Keratinocyte (primary cell): ENCODE measurements at regions not wholly inside any gene's neighbourhood (a gene's known extent, or its start where the extent isn't known, plus 50 kb on each side); places are given as distances from the start of the nearest gene placed in this dataset.
"Not testable (repeated sequence)": the region's sequence is repeated elsewhere in the genome, so short reads cannot be mapped to it uniquely, and the experiment has no call there.

Experiments used
- DNase-seq: peaks from one replicate; pipeline ENCODE4 v3.0.0-alpha.2; 2011; ENCODE audit warnings: low read depth, missing footprints, low spot score
- FAIRE-seq: peaks from 2 replicates; lab custom pipeline; 2011; peaks lifted over from hg19 to GRCh38; lab: Jason Lieb, UNC
- H2AFZ ChIP-seq: 2 replicates; pipeline ENCODE4 v1.6.0; 2012; ENCODE audit warnings: low read length, control low read depth, inconsistent platforms; ENCODE audit not compliant: control insufficient read depth
- H3K27ac ChIP-seq: 2 replicates; pipeline ENCODE4 v1.5.1; 2011; ENCODE audit warnings: low read length; ENCODE audit not compliant: control insufficient read depth, insufficient read depth
- H3K27me3 ChIP-seq: 3 replicates; pipeline ENCODE4 v1.6.0; 2011; ENCODE audit warnings: low read length; ENCODE audit not compliant: control insufficient read depth, insufficient read depth; ENCODE audit errors: extremely low read depth
- H3K36me3 ChIP-seq, 2 experiments: 2 replicates in 1 of 2; 3 replicates in 1 of 2; pipeline ENCODE4 v1.5.1; 2011; ENCODE audit warnings: low read length in 2 of 2, mild to moderate bottlenecking in 1 of 2; ENCODE audit not compliant: control insufficient read depth in 2 of 2, insufficient read depth in 2 of 2; ENCODE audit errors: extremely low read depth in 1 of 2
- H3K4me1 ChIP-seq: 3 replicates; pipeline ENCODE4 v1.5.1; 2011; ENCODE audit warnings: low read length; ENCODE audit not compliant: control insufficient read depth, insufficient read depth; ENCODE audit errors: extremely low read depth
- H3K4me2 ChIP-seq: 3 replicates; pipeline ENCODE4 v1.6.0; 2011; ENCODE audit warnings: low read depth, low read length; ENCODE audit not compliant: control insufficient read depth, insufficient read depth; ENCODE audit errors: extremely low read depth
- H3K4me3 ChIP-seq, 3 experiments: fragments of 200-600 bp in 1 of 3; sonication (generic) in 1 of 3; 2 replicates in 2 of 3; 3 replicates in 1 of 3; pipeline ENCODE4 v1.5.1; 2011 to 2016; ENCODE audit warnings: low read length in 3 of 3, mild to moderate bottlenecking in 3 of 3, control low read depth in 2 of 3, inconsistent platforms in 1 of 3, low read depth in 1 of 3, mixed read lengths in 1 of 3, mixed run types in 1 of 3, moderate library complexity in 1 of 3; ENCODE audit not compliant: control insufficient read depth in 2 of 3, insufficient read depth in 2 of 3; ENCODE audit errors: extremely low read depth in 1 of 3
- H3K79me2 ChIP-seq: 2 replicates; pipeline ENCODE4 v1.6.0; 2012; ENCODE audit warnings: low read length; ENCODE audit not compliant: control insufficient read depth, insufficient read depth
- H3K9ac ChIP-seq: 3 replicates; pipeline ENCODE4 v1.6.0; 2011; ENCODE audit warnings: low read length; ENCODE audit not compliant: control insufficient read depth, insufficient read depth; ENCODE audit errors: extremely low read depth
- H3K9me1 ChIP-seq: 3 replicates; pipeline ENCODE4 v1.6.0; 2011; ENCODE audit warnings: low read length; ENCODE audit not compliant: control insufficient read depth, insufficient read depth; ENCODE audit errors: extremely low read depth
- H3K9me3 ChIP-seq: 2 replicates; pipeline ENCODE4 v1.5.1; 2012; ENCODE audit warnings: low read depth, low read length; ENCODE audit not compliant: control insufficient read depth
- H4K20me1 ChIP-seq: 3 replicates; pipeline ENCODE4 v1.6.0; 2011; ENCODE audit warnings: low read length; ENCODE audit not compliant: control insufficient read depth, insufficient read depth; ENCODE audit errors: extremely low read depth
- CTCF ChIP-seq, 3 experiments: IDR thresholded peaks in 1 of 3; conservative IDR thresholded peaks in 1 of 3; optimal IDR thresholded peaks in 1 of 3; 2 replicates in 2 of 3; 3 replicates in 1 of 3; pipeline versions ENCODE3 to v1.5.1; 2011; ENCODE audit warnings: low read length in 3 of 3, mild to moderate bottlenecking in 3 of 3, moderate library complexity in 2 of 3, control low read depth in 1 of 3, inconsistent platforms in 1 of 3; ENCODE audit not compliant: insufficient read depth in 2 of 3; ENCODE audit errors: extremely low read depth in 1 of 3
- EZH2 ChIP-seq: IDR thresholded peaks from one replicate; pipeline ENCODE4 v1.6.1; 2012; ENCODE audit warnings: inconsistent platforms, mild to moderate bottlenecking, low read length, moderate library complexity
- dilution Hi-C: fragments of 300-500 bp; cut with MboI; formaldehyde crosslinking; loops from one replicate; pipeline ENCODE4 v1.7.0; 2020; ENCODE audit warnings: low sequenced_read_pairs; ENCODE audit not compliant: extremely low pct_ligation_motif_present

- Histone ChIP-seq H3K4me1 (peaks cover 11% of the 10 kb centered on the region), H3K27me3 (no peaks in the 10 kb centered on the region), H3K36me3 (peaks cover 0 to 5% of the 10 kb centered on the region in 2 experiments), H3K27ac (no peak overlapping the region), H2AFZ (no peak overlapping the region), H3K9ac (no peak overlapping the region), H3K79me2 (no peaks in the 10 kb centered on the region), H3K4me2 (no peak overlapping the region), H3K9me1 (no peaks in the 10 kb centered on the region), H3K4me3 (no peak overlapping the region), H3K9me3 (no peaks in the 10 kb centered on the region), H4K20me1 (no peaks in the 10 kb centered on the region)
- FAIRE-seq (no peak), DNase-seq (no peak)
- dilution Hi-C loops: no loop called here
- TF ChIP-seq EZH2 (no peak), CTCF (optimal IDR thresholded peaks at IDR 0.05 in 1 of 3, IDR thresholded peaks at IDR 0.05 in 1 of 3, conservative IDR thresholded peaks at IDR 0.05 in 1 of 3; ENCODE audit: extremely low read depth in 1 of 3, insufficient read depth in 2 of 3, low read length in 3 of 3) (no peak)
These were observed 77.9 kb upstream of the EDEM3 start for GRCh38 chr1:184832517-184832916.

DNA sequence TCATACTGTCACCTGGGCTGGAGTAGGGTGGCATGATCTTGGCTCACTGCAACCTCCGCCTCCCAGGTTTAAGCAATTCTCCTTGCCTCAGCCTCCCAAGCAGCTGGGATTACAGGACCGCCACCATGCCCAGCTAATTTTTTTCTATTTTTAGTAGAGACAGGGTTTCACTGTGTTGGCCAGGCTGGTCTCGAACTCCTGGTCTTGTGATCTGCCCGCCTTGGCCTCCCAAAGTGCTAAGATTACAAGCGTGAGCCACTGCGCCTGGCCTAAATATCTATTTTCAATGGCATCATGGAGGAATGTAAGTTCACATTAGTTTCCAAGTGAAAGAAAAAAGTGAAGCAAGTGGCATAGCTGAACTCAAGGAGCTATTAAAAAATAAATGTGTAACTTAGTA, 74.8 kb upstream of the EDEM3 start:
- H3K4me3 ChIP-seq, H3K79me2 ChIP-seq, H3K9me1 ChIP-seq, H3K36me3 ChIP-seq, dilution Hi-C loops, H3K9me3 ChIP-seq, DNase-seq, H3K27ac ChIP-seq, FAIRE-seq, H3K4me2 ChIP-seq, H3K27me3 ChIP-seq, H3K9ac ChIP-seq, H2AFZ ChIP-seq, H4K20me1 ChIP-seq: not testable (repeated sequence)
- H3K4me1 ChIP-seq: peaks cover 11% of the 10 kb centered on the region

DNA sequence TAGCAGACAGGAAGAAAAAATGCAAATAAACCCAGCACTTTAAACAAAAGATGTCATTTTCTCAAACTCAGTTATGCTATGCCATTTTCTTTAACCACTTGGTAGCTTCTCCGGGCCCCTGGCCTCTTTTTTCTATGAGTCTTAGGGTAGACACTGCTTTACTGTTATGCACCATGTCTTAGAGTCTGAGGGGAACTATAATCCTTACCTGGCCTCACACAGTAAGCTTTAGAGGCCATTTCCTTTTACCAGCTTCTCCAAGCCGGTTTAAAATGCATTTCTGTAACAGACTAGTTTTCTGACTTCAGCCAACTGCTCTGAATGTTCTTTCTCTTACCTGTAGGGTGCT, 73.7 kb upstream of the EDEM3 start:
- Histone ChIP-seq H3K27me3 (no peaks in the 10 kb centered on the region), H3K4me2 (no peak overlapping the region), H3K9me1 (no peaks in the 10 kb centered on the region), H4K20me1 (no peaks in the 10 kb centered on the region), H3K4me1 (peaks cover 11% of the 10 kb centered on the region), H3K36me3 (peaks cover 0 to 5% of the 10 kb centered on the region in 2 experiments), H3K27ac (no peak overlapping the region), H3K4me3 (no peak overlapping the region), H3K9ac (no peak overlapping the region), H3K79me2 (no peaks in the 10 kb centered on the region), H2AFZ (no peak overlapping the region), H3K9me3 (no peaks in the 10 kb centered on the region)
- FAIRE-seq (no peak), DNase-seq (no peak)
- dilution Hi-C loops: no loop called here
- TF ChIP-seq EZH2 (no peak), CTCF (optimal IDR thresholded peaks at IDR 0.05 in 1 of 3, IDR thresholded peaks at IDR 0.05 in 1 of 3, conservative IDR thresholded peaks at IDR 0.05 in 1 of 3; ENCODE audit: extremely low read depth in 1 of 3, insufficient read depth in 2 of 3, low read length in 3 of 3) (no peak)
